Caco-2 (cell line): ENCODE measurements at regions not wholly inside any gene's neighbourhood (a gene's known extent, or its start where the extent isn't known, plus 50 kb on each side); places are given as distances from the start of the nearest gene placed in this dataset.

Experiments
- BruUV-seq: library from RNA; stranded (reverse); fragments of 400-500 nt; replicated peaks from 2 replicates; lab custom pipeline; 2021; lab: Mats Ljungman, UMichigan
- CTCF ChIA-PET: fragments of 300-600 bp; sonication (Branson Sonifier 250); formaldehyde crosslinking; loops from one replicate; lab custom pipeline; 2022; ENCODE audit warnings: antibody characterized with exemption; lab: Charles Lee
- POLR2A ChIA-PET: fragments of 300-600 bp; sonication (Branson Sonifier 250); formaldehyde crosslinking; loops from one replicate; lab custom pipeline; 2022; ENCODE audit warnings: antibody characterized with exemption; lab: Charles Lee
- DNase-seq, 2 experiments: peaks; one replicate each; pipeline versions ENCODE4 v3.0.0 to v3.0.0-alpha.2; 2020 to 2022
- H3K27me3 ChIP-seq: replicated peaks from 2 replicates; pipeline ENCODE4 v1.6.0; 2011; ENCODE audit warnings: low read length; ENCODE audit not compliant: control insufficient read depth, insufficient read depth
- H3K36me3 ChIP-seq: 2 replicates; pipeline ENCODE4 v1.5.1; 2011; ENCODE audit warnings: low read length; ENCODE audit not compliant: control insufficient read depth, insufficient read depth
- H3K4me1 ChIP-seq: fragments of 250-450 bp; sonication (Bioruptor Pico); 2 replicates; pipeline ENCODE4 v1.5.1; 2020; ENCODE audit warnings: mild to moderate bottlenecking
- H3K4me3 ChIP-seq: 2 replicates; pipeline ENCODE4 v1.5.1; 2011; ENCODE audit warnings: low read depth, mild to moderate bottlenecking, control low read depth, low read length
- H3K9me3 ChIP-seq: fragments of 250-450 bp; sonication (Bioruptor Pico); 2 replicates; pipeline ENCODE4 v1.5.1; 2020; ENCODE audit warnings: mild to moderate bottlenecking, moderate library complexity
- H3K27ac Mint-ChIP-seq: one replicate; pipeline ENCODE4 v1.8.0; 2022; ENCODE audit warnings: mixed read lengths; ENCODE audit not compliant: unreplicated experiment
- H3K27me3 Mint-ChIP-seq: one replicate; pipeline ENCODE4 v1.8.0; 2022; ENCODE audit warnings: mixed read lengths; ENCODE audit not compliant: insufficient read depth, unreplicated experiment
- H3K36me3 Mint-ChIP-seq: one replicate; pipeline ENCODE4 v1.8.0; 2022; ENCODE audit warnings: mild to moderate bottlenecking, mixed read lengths; ENCODE audit not compliant: insufficient read depth, unreplicated experiment
- H3K4me1 Mint-ChIP-seq: one replicate; pipeline ENCODE4 v1.8.0; 2022; ENCODE audit warnings: low read depth, mixed read lengths; ENCODE audit not compliant: unreplicated experiment
- H3K4me3 Mint-ChIP-seq: one replicate; pipeline ENCODE4 v1.8.0; 2022; ENCODE audit warnings: mild to moderate bottlenecking, moderate library complexity, mixed read lengths; ENCODE audit not compliant: unreplicated experiment
- H3K9me3 Mint-ChIP-seq: one replicate; pipeline ENCODE4 v1.8.0; 2022; ENCODE audit warnings: mixed read lengths; ENCODE audit not compliant: unreplicated experiment
- CTCF ChIP-seq, 2 experiments: fragments of 200-600 bp in 1 of 2; IDR thresholded peaks; 1 replicate in 1 of 2; 2 replicates in 1 of 2; pipeline versions ENCODE4 v1.5.1 to v1.8.0; 2011 to 2022; ENCODE audit warnings: antibody characterized with exemption in 1 of 2, control low read depth in 1 of 2, inconsistent platforms in 1 of 2, low read depth in 1 of 2, low read length in 1 of 2, mild to moderate bottlenecking in 1 of 2, moderate library complexity in 1 of 2; ENCODE audit not compliant: insufficient read depth in 1 of 2, severe bottlenecking in 1 of 2, unreplicated experiment in 1 of 2
- intact Hi-C: fragments of 100-400 bp; cut with micrococcal nuclease; formaldehyde crosslinking; loops from one replicate; pipeline ENCODE4 v1.10.0; 2022; ENCODE audit not compliant: unreplicated experiment

- Mint-ChIP-seq H3K4me3 (no peak overlapping the region), H3K4me1 (peaks cover 39% of the 10 kb centered on the region), H3K9me3 (no peaks in the 10 kb centered on the region), H3K36me3 (no peaks in the 10 kb centered on the region), H3K27me3 (no peaks in the 10 kb centered on the region), H3K27ac (no peak overlapping the region)
- CTCF ChIA-PET = interaction anchor here (0.7 kb wide), 1 partner anchor 8 kb away, joined by 3 read pairs; no protein-coding TSS in a partner anchor
- BruUV-seq = no TSS peak
- no peaks in the 10 kb centered on the region for H3K27me3 ChIP-seq
- intact Hi-C loops = no loop called here
- no peaks in the 10 kb centered on the region for H3K36me3 ChIP-seq
- no peak for TF ChIP-seq CTCF (IDR thresholded peaks at IDR 0.05; ENCODE audit: insufficient read depth in 1 of 2, low read depth in 1 of 2, low read length in 1 of 2, severe bottlenecking in 1 of 2, unreplicated experiment in 1 of 2)
- POLR2A ChIA-PET = no interaction called here
- H3K4me1 ChIP-seq = peaks cover 29% of the 10 kb centered on the region
- H3K9me3 ChIP-seq = no peaks in the 10 kb centered on the region
- no peak overlapping the region for H3K4me3 ChIP-seq
- DNase-seq = no peak
Observed at GRCh38 chr2:71786291-71787107, 333.1 kb downstream of the DYSF start.

- BruUV-seq = no TSS peak
- no peaks in the 10 kb centered on the region for H3K27me3 Mint-ChIP-seq
- Histone ChIP-seq H3K36me3 (no peaks in the 10 kb centered on the region), H3K27me3 (no peaks in the 10 kb centered on the region), H3K4me1 (peaks cover 29% of the 10 kb centered on the region), H3K4me3 (no peak overlapping the region), H3K9me3 (no peaks in the 10 kb centered on the region)
- peaks cover 36% of the 10 kb centered on the region for H3K4me1 Mint-ChIP-seq
- no peaks in the 10 kb centered on the region for H3K9me3 Mint-ChIP-seq
- no peak overlapping the region for H3K4me3 Mint-ChIP-seq
- DNase-seq = no peak
- POLR2A ChIA-PET = no interaction called here
- intact Hi-C loops = no loop called here
- H3K27ac Mint-ChIP-seq = peak overlapping the region; percentile 78
- CTCF ChIA-PET = interaction anchor here (2.0 kb wide), 1 partner anchor 12 kb away, joined by 8 read pairs; no protein-coding TSS in a partner anchor
- no peaks in the 10 kb centered on the region for H3K36me3 Mint-ChIP-seq
- no peak for TF ChIP-seq CTCF (IDR thresholded peaks at IDR 0.05; ENCODE audit: insufficient read depth in 1 of 2, low read depth in 1 of 2, low read length in 1 of 2, severe bottlenecking in 1 of 2, unreplicated experiment in 1 of 2)
Observed at GRCh38 chr2:71785516-71785981, 332.2 kb downstream of the DYSF start.

GRCh38 chr2:71784734-71785511, 331.6 kb downstream of the DYSF start:
- no peaks in the 10 kb centered on the region for H3K27me3 ChIP-seq
- BruUV-seq = no TSS peak
- Mint-ChIP-seq H3K27me3 (no peaks in the 10 kb centered on the region), H3K36me3 (no peaks in the 10 kb centered on the region), H3K4me3 (peak overlapping the region; percentile 5), H3K27ac (peak overlapping the region; percentile 78), H3K9me3 (no peaks in the 10 kb centered on the region), H3K4me1 (peaks cover 33% of the 10 kb centered on the region)
- H3K9me3 ChIP-seq = no peaks in the 10 kb centered on the region
- H3K4me1 ChIP-seq = peaks cover 29% of the 10 kb centered on the region
- no peaks in the 10 kb centered on the region for H3K36me3 ChIP-seq
- H3K4me3 ChIP-seq = no peak overlapping the region
- ChIA-PET POLR2A (no interaction called here), CTCF (interaction anchor here (0.6 to 2.0 kb wide), 2 partner anchors 13 to 16 kb away, joined by 8 read pairs; no protein-coding TSS in a partner anchor)
- peak in 1 of 2 experiments; percentile 35 for DNase-seq
- intact Hi-C loops = no loop called here
- TF ChIP-seq CTCF (IDR thresholded peaks at IDR 0.05; ENCODE audit: insufficient read depth in 1 of 2, low read depth in 1 of 2, low read length in 1 of 2, severe bottlenecking in 1 of 2, unreplicated experiment in 1 of 2) = no peak
